Pancreas (tissue), 10 donors: ENCODE measurements at regions not wholly inside any gene's neighbourhood (a gene's known extent, or its start where the extent isn't known, plus 50 kb on each side); places are given as distances from the start of the nearest gene placed in this dataset.
"Not testable (repeated sequence)": the region's sequence is repeated elsewhere in the genome, so short reads cannot be mapped to it uniquely, and the experiment has no call there.

Experiments
- ATAC-seq, 4 donors: fragments of 200-7000 bp; cut with Tn5 transposase; one replicate each; pipeline versions ENCODE4 v1.8.0 to v1.9.1; 2020; ENCODE audit warnings: mild to moderate bottlenecking in 4 of 4, moderate library complexity in 4 of 4
- DNase-seq, 6 donors: peaks; one replicate each; pipeline ENCODE4 v3.0.0-alpha.2; 2020
- FAIRE-seq: peaks from 2 replicates; lab custom pipeline; 2012; peaks lifted over from hg19 to GRCh38; lab: Jason Lieb, UNC
- H3K27ac ChIP-seq, 4 donors: fragments of 200-600 bp; sonication (generic); 1 replicate in 3 of 4; 2 replicates in 1 of 4; pipeline versions ENCODE4 v1.5.0 to v1.8.0; 2020
- H3K27me3 ChIP-seq, 4 donors: fragments of 200-600 bp; one replicate each; pipeline ENCODE4 v1.8.0; 2021
- H3K36me3 ChIP-seq, 3 donors: fragments of 200-600 bp; sonication (generic) in 1 of 3; one replicate each; pipeline versions ENCODE4 v1.5.0 to v1.8.0; 2020 to 2021
- H3K4me1 ChIP-seq, 3 donors: fragments of 200-600 bp; one replicate each; pipeline ENCODE4 v1.8.0; 2021
- H3K4me3 ChIP-seq, 4 donors: fragments of 200-600 bp; sonication (generic) in 2 of 4; one replicate each; pipeline versions ENCODE4 v1.5.0 to v1.8.0; 2020 to 2021
- H3K9me3 ChIP-seq, 4 donors: fragments of 200-600 bp; one replicate each; pipeline ENCODE4 v1.8.0; 2021
- WGBS, 2 donors: extraction: QIAGEN DNeasy Blood & Tissue Kit; methylation state at CpG; one replicate each; pipeline ENCODE4 v1.1.7; 2013; 5-methylcytosine and 5-hydroxymethylcytosine counted together
- intact Hi-C, 3 donors: fragments of 100-400 bp; cut with DNase I; formaldehyde crosslinking; loops; one replicate each; pipeline versions ENCODE4 v1.11.1 to v1.14.2; 2022
- TF ChIP-seq, protein P1 (sequence below), 4 donors: fragments of 200-600 bp; sonication (generic) in 3 of 4; IDR thresholded peaks; one replicate each; pipeline versions ENCODE4 v1.5.0 to v1.8.0; 2021; ENCODE audit warnings: antibody characterized with exemption in 4 of 4
- donor health status: healthy with polysubstance abuse.
- donor health status: DM: no; HTN: no; CAD: no; lungs with moderate emphysema.
- donor health status: DM: no; HTN: no; CAD: no.
- donor health status: control.
- donor health status: control.
- donor health status: Bipolar disorder and iron deficiency.
- donor health status: DM: yes; HTN: yes; CAD: no.
- donor health status: DM: no; HTN: no; CAD: no.
- donor health status: DM: no; HTN: no; CAD: no.
- donor health status: DM: yes; HTN: yes; CAD: no.

DNA sequence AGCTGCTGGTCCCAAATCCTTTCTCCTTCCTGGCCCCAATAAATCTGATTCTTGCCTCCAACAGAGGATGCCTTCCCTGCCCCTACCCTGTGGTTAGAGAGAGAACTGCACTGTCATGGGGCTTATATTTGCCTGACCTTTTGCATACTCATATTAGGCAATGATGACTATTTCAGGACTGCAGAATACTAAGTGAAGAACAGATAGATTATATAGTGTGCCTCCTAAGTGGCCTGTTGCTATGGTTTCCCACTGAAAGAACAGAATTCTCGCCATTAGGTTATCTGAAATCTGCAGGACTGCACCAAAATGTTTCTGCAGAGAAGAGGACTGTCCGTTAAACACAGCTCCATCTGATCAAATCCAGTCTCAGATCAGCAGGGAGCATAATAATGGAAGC lies 87.3 kb upstream of the CCNG1 start:
- WGBS, 2 donors: 52 to 62% methylated on average over 2 of the region's 2 CpGs
- Histone ChIP-seq H3K4me3 (no peak overlapping the region), H3K9me3 (no peaks in the 10 kb centered on the region), H3K27me3 (no peaks in the 10 kb centered on the region), H3K4me1 (no peaks in the 10 kb centered on the region), H3K36me3 (no peaks in the 10 kb centered on the region), H3K27ac (no peak overlapping the region)
- ATAC-seq (peak in 1 of 4 donors; percentile 49), FAIRE-seq (no peak), DNase-seq (no peak)
- intact Hi-C loops: no loop called here
- TF ChIP-seq, protein P1, sequence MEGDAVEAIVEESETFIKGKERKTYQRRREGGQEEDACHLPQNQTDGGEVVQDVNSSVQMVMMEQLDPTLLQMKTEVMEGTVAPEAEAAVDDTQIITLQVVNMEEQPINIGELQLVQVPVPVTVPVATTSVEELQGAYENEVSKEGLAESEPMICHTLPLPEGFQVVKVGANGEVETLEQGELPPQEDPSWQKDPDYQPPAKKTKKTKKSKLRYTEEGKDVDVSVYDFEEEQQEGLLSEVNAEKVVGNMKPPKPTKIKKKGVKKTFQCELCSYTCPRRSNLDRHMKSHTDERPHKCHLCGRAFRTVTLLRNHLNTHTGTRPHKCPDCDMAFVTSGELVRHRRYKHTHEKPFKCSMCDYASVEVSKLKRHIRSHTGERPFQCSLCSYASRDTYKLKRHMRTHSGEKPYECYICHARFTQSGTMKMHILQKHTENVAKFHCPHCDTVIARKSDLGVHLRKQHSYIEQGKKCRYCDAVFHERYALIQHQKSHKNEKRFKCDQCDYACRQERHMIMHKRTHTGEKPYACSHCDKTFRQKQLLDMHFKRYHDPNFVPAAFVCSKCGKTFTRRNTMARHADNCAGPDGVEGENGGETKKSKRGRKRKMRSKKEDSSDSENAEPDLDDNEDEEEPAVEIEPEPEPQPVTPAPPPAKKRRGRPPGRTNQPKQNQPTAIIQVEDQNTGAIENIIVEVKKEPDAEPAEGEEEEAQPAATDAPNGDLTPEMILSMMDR (IDR thresholded peaks at IDR 0.05): no peak

- no peak overlapping the region for H3K4me3 ChIP-seq
- no peaks in the 10 kb centered on the region for H3K36me3 ChIP-seq
- intact Hi-C loops: no loop called here
- H3K27me3 ChIP-seq: no peaks in the 10 kb centered on the region
- no peaks in the 10 kb centered on the region for H3K4me1 ChIP-seq
- H3K9me3 ChIP-seq: no peaks in the 10 kb centered on the region
- FAIRE-seq: no peak
- no peak for ATAC-seq
- WGBS, 2 donors: 43 to 62% methylated on average over 1 of the region's 1 CpG
- TF ChIP-seq, protein P1 (IDR thresholded peaks at IDR 0.05): no peak
- H3K27ac ChIP-seq: no peak overlapping the region
- no peak for DNase-seq
Measured at GRCh38 chr5:163352531-163352930, 84.9 kb upstream of the CCNG1 start.

- H3K9me3 ChIP-seq, H3K27me3 ChIP-seq, ATAC-seq, H3K4me1 ChIP-seq, H3K27ac ChIP-seq, H3K36me3 ChIP-seq, intact Hi-C loops, FAIRE-seq, H3K4me3 ChIP-seq: not testable (repeated sequence)
- peak in 1 of 6 donors; percentile 69 for DNase-seq
- WGBS, 2 donors: 91 to 97% methylated on average over 21 of the region's 21 CpGs
Measured at GRCh38 chr5:163355811-163356210, 81.6 kb upstream of the CCNG1 start.

DNA sequence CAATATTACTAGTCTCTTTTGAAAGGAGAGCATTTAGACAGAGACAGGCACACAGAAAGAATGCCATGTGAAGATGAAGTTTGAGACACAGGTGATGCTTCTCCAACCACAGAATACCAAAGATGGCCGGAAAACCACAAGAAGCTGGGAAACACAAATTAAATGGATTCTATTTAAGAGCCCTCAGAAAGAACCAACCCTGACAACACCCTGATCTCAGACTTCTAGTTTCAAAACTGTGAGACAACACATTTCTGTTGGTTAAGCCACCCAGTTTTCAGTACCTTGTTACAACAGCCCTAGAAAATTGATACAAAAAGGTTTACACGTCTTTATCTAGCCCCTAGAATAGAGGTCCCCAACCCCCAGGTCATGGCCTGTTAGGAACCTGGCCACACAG lies 79.8 kb upstream of the CCNG1 start:
- ATAC-seq: no peak
- WGBS, 2 donors: 45 to 53% methylated on average over 2 of the region's 2 CpGs

DNA sequence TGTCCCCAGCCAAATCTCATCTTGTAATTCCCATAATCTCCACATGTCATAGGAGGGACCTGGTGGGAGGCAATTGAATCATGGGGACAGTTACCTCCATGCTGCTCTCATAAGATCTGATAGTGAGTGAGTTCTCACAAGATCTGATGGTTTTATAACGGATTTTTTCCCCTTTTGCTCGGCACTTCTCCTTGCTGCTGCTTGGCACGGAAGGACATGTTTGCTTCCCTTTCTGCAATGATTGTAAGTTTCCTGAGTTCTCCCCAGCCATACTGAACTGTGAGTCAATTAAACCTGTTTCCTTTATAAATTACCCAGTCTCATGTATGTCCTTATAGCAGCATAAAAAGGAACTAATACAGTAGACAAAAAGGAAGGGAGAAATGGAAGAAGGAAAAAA lies 76.7 kb upstream of the CCNG1 start:
- Histone ChIP-seq H3K4me1 (no peaks in the 10 kb centered on the region), H3K4me3 (no peak overlapping the region), H3K36me3 (no peaks in the 10 kb centered on the region), H3K27ac (no peak overlapping the region), H3K9me3 (no peaks in the 10 kb centered on the region), H3K27me3 (no peaks in the 10 kb centered on the region)
- ATAC-seq (no peak), FAIRE-seq (no peak), DNase-seq (no peak)
- intact Hi-C loops: no loop called here
- TF ChIP-seq, protein P1 (IDR thresholded peaks at IDR 0.05): no peak
- WGBS, 2 donors: 60 to 72% methylated on average over 3 of the region's 3 CpGs

More for the DNA sequence above, 79.8 kb upstream of the CCNG1 start:
- Histone ChIP-seq H3K36me3 (no peaks in the 10 kb centered on the region), H3K4me1 (no peaks in the 10 kb centered on the region), H3K27ac (no peak overlapping the region), H3K9me3 (no peaks in the 10 kb centered on the region), H3K4me3 (no peak overlapping the region), H3K27me3 (no peaks in the 10 kb centered on the region)
- intact Hi-C loops: no loop called here
- no peak for DNase-seq
- TF ChIP-seq, protein P1 (IDR thresholded peaks at IDR 0.05): no peak
- FAIRE-seq: no peak
